GM12878 (cell line): ENCODE measurements at regions not wholly inside any gene's neighbourhood (a gene's known extent, or its start where the extent isn't known, plus 50 kb on each side); places are given as distances from the start of the nearest gene placed in this dataset.

Experiments
- CREB1 ChIP-seq: IDR thresholded peaks from 2 replicates; pipeline ENCODE4 v1.6.1; 2012; ENCODE audit warnings: low read depth, mild to moderate bottlenecking, inconsistent platforms
- EGR1 ChIP-seq, 2 experiments: IDR thresholded peaks; 1 replicate in 1 of 2; 2 replicates in 1 of 2; pipeline ENCODE4 v1.6.1; 2011 to 2012; ENCODE audit warnings: low read depth in 2 of 2, low read length in 2 of 2, borderline replicate concordance in 1 of 2, mild to moderate bottlenecking in 1 of 2, moderate library complexity in 1 of 2
- EZH2 ChIP-seq: IDR thresholded peaks from 2 replicates; pipeline ENCODE4 v1.6.1; 2012; ENCODE audit warnings: low read depth, mild to moderate bottlenecking, control low read depth, inconsistent platforms, low read length, borderline replicate concordance; ENCODE audit not compliant: control insufficient read depth
- IKZF1 ChIP-seq: fragments of 450-650 bp; conservative IDR thresholded peaks from 2 replicates; pipeline ENCODE4 v1.6.1; 2017; ENCODE audit warnings: antibody characterized with exemption, mild to moderate bottlenecking
- JUNB ChIP-seq: IDR thresholded peaks from 2 replicates; pipeline ENCODE4 v1.6.1; 2016; ENCODE audit warnings: antibody characterized with exemption, mild to moderate bottlenecking
- LARP7 ChIP-seq: fragments of 450-650 bp; IDR thresholded peaks from 2 replicates; pipeline ENCODE4 v1.6.1; 2017; ENCODE audit warnings: mild to moderate bottlenecking
- MEF2A ChIP-seq: IDR thresholded peaks from 2 replicates; pipeline ENCODE4 v1.6.1; 2011; ENCODE audit warnings: low read depth, mild to moderate bottlenecking, low read length, moderate library complexity; ENCODE audit not compliant: insufficient read depth
- MTA2 ChIP-seq: fragments of 450-650 bp; IDR thresholded peaks from 2 replicates; pipeline ENCODE4 v1.6.1; 2016; ENCODE audit warnings: low read depth, mild to moderate bottlenecking, moderate library complexity
- MTA3 ChIP-seq: IDR thresholded peaks from 2 replicates; pipeline ENCODE4 v1.6.1; 2012; ENCODE audit warnings: low read length, inconsistent platforms, borderline replicate concordance
- NBN ChIP-seq: fragments of 450-650 bp; IDR thresholded peaks from 2 replicates; pipeline ENCODE4 v1.6.1; 2016
- NRF1 ChIP-seq: conservative IDR thresholded peaks from 2 replicates; pipeline ENCODE4 v1.6.1; 2011; ENCODE audit warnings: mild to moderate bottlenecking, low read depth, low read length, improper control_type of control experiment
- POLR2AphosphoS5 ChIP-seq: IDR thresholded peaks from 2 replicates; pipeline ENCODE4 v1.6.1; 2011; ENCODE audit warnings: mild to moderate bottlenecking, low read length, inconsistent platforms
- RCOR1 ChIP-seq: conservative IDR thresholded peaks from 2 replicates; pipeline ENCODE4 v1.6.1; 2012; ENCODE audit warnings: low read depth, low read length, improper control_type of control experiment
- STAT3 ChIP-seq: IDR thresholded peaks from 2 replicates; pipeline ENCODE4 v1.6.1; 2011; ENCODE audit warnings: low read depth, low read length, improper control_type of control experiment
- TAF1 ChIP-seq: IDR thresholded peaks from 2 replicates; pipeline ENCODE4 v1.6.1; 2011; ENCODE audit warnings: mild to moderate bottlenecking, low read depth, low read length, borderline replicate concordance
- ZBED1 ChIP-seq: IDR thresholded peaks from 2 replicates; pipeline ENCODE4 v1.6.1; 2016; ENCODE audit warnings: borderline replicate concordance
- ZNF384 ChIP-seq: IDR thresholded peaks from 2 replicates; pipeline ENCODE4 v1.6.1; 2012; ENCODE audit warnings: low read depth, mild to moderate bottlenecking, low read length, improper control_type of control experiment, borderline replicate concordance
- TF ChIP-seq, protein P1 (sequence below): fragments of 450-650 bp; IDR thresholded peaks from 2 replicates; pipeline ENCODE4 v1.6.1; 2016; ENCODE audit warnings: mild to moderate bottlenecking, moderate library complexity, borderline replicate concordance
- TF ChIP-seq, protein P2 (sequence below): fragments of 450-650 bp; formaldehyde crosslinking; IDR thresholded peaks from 2 replicates; pipeline ENCODE4 v1.4.0; 2020; ENCODE audit warnings: mild to moderate bottlenecking, moderate library complexity
- TF ChIP-seq, protein P3 (sequence below): IDR thresholded peaks from 2 replicates; pipeline ENCODE4 v1.6.1; 2011; ENCODE audit warnings: borderline replicate concordance, low read depth, mild to moderate bottlenecking, moderate library complexity, low read length; ENCODE audit not compliant: insufficient read depth, poor library complexity, severe bottlenecking
- TF ChIP-seq, protein P4 (sequence below): IDR thresholded peaks from 2 replicates; pipeline ENCODE4 v1.6.1; 2011; ENCODE audit warnings: borderline replicate concordance, low read depth, mild to moderate bottlenecking, moderate library complexity, mixed read lengths, low read length; ENCODE audit not compliant: insufficient read depth; ENCODE audit errors: extremely low read length

DNA sequence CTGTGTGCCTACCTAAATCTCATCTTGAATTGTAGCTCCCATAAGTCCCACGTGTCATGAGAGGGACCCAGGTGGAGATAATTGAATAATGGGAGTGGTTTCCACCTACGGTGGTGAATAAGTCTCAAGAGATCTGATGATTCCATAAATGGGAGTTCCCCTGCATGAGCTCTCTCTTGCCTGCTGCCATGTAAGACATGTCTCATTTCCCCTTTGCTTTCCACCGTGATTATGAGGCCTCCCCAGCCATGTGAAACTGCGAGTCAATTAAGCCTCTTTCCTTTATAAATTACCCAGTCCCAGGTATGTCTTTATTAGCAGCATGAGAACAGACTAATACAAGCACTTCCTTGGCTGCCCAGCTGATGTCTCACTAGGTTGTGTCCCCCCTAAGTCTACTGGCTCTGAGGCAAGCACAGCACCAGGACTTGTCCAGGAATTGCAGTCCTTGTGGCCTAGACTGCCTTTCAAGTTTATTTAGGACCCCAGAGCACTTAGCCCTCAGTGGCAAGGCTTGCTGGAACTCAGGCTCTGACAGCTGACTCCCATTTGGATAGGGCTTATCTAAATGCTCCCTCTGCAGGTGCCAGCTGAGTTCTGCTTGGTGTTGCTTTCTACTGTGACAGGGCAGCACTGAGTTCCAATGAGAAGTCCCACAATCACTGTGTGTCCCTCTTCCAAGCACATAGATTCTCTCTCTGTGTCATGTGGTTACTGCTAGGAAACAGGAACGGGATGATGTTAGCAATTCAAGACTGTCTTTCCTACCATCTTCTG is 59.0 kb upstream of the TAS2R16 start (continued):
- no peak for TF ChIP-seq EGR1 (IDR thresholded peaks at IDR 0.05; ENCODE audit: borderline replicate concordance in 1 of 2, low read depth in 2 of 2, low read length in 2 of 2)
- TF ChIP-seq ZNF384, result no peak
- no peak for TF ChIP-seq IKZF1
- TF ChIP-seq, protein P1, sequence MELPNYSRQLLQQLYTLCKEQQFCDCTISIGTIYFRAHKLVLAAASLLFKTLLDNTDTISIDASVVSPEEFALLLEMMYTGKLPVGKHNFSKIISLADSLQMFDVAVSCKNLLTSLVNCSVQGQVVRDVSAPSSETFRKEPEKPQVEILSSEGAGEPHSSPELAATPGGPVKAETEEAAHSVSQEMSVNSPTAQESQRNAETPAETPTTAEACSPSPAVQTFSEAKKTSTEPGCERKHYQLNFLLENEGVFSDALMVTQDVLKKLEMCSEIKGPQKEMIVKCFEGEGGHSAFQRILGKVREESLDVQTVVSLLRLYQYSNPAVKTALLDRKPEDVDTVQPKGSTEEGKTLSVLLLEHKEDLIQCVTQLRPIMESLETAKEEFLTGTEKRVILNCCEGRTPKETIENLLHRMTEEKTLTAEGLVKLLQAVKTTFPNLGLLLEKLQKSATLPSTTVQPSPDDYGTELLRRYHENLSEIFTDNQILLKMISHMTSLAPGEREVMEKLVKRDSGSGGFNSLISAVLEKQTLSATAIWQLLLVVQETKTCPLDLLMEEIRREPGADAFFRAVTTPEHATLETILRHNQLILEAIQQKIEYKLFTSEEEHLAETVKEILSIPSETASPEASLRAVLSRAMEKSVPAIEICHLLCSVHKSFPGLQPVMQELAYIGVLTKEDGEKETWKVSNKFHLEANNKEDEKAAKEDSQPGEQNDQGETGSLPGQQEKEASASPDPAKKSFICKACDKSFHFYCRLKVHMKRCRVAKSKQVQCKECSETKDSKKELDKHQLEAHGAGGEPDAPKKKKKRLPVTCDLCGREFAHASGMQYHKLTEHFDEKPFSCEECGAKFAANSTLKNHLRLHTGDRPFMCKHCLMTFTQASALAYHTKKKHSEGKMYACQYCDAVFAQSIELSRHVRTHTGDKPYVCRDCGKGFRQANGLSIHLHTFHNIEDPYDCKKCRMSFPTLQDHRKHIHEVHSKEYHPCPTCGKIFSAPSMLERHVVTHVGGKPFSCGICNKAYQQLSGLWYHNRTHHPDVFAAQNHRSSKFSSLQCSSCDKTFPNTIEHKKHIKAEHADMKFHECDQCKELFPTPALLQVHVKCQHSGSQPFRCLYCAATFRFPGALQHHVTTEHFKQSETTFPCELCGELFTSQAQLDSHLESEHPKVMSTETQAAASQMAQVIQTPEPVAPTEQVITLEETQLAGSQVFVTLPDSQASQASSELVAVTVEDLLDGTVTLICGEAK, result no peak
- no peak for TF ChIP-seq EZH2
- no peak for TF ChIP-seq JUNB
- TF ChIP-seq, protein P2, sequence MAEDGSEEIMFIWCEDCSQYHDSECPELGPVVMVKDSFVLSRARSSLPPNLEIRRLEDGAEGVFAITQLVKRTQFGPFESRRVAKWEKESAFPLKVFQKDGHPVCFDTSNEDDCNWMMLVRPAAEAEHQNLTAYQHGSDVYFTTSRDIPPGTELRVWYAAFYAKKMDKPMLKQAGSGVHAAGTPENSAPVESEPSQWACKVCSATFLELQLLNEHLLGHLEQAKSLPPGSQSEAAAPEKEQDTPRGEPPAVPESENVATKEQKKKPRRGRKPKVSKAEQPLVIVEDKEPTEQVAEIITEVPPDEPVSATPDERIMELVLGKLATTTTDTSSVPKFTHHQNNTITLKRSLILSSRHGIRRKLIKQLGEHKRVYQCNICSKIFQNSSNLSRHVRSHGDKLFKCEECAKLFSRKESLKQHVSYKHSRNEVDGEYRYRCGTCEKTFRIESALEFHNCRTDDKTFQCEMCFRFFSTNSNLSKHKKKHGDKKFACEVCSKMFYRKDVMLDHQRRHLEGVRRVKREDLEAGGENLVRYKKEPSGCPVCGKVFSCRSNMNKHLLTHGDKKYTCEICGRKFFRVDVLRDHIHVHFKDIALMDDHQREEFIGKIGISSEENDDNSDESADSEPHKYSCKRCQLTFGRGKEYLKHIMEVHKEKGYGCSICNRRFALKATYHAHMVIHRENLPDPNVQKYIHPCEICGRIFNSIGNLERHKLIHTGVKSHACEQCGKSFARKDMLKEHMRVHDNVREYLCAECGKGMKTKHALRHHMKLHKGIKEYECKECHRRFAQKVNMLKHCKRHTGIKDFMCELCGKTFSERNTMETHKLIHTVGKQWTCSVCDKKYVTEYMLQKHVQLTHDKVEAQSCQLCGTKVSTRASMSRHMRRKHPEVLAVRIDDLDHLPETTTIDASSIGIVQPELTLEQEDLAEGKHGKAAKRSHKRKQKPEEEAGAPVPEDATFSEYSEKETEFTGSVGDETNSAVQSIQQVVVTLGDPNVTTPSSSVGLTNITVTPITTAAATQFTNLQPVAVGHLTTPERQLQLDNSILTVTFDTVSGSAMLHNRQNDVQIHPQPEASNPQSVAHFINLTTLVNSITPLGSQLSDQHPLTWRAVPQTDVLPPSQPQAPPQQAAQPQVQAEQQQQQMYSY (CRISPR knock-in tag), result no peak
- TF ChIP-seq ZBED1, result no peak
- TF ChIP-seq LARP7, result no peak
- TF ChIP-seq MTA2, result peak; percentile 55
- TF ChIP-seq MTA3, result no peak
- TF ChIP-seq, protein P3, sequence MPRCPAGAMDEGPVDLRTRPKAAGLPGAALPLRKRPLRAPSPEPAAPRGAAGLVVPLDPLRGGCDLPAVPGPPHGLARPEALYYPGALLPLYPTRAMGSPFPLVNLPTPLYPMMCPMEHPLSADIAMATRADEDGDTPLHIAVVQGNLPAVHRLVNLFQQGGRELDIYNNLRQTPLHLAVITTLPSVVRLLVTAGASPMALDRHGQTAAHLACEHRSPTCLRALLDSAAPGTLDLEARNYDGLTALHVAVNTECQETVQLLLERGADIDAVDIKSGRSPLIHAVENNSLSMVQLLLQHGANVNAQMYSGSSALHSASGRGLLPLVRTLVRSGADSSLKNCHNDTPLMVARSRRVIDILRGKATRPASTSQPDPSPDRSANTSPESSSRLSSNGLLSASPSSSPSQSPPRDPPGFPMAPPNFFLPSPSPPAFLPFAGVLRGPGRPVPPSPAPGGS, result no peak
- no peak for TF ChIP-seq STAT3
- TF ChIP-seq POLR2AphosphoS5, result no peak
- TF ChIP-seq NRF1, result no peak
- TF ChIP-seq, protein P4, sequence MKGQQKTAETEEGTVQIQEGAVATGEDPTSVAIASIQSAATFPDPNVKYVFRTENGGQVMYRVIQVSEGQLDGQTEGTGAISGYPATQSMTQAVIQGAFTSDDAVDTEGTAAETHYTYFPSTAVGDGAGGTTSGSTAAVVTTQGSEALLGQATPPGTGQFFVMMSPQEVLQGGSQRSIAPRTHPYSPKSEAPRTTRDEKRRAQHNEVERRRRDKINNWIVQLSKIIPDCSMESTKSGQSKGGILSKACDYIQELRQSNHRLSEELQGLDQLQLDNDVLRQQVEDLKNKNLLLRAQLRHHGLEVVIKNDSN, result no peak
- TF ChIP-seq RCOR1, result no peak
- TF ChIP-seq TAF1, result no peak
- TF ChIP-seq CREB1, result no peak
- no peak for TF ChIP-seq NBN
- TF ChIP-seq MEF2A, result no peak
